Activated T-helper 2 cell treated with anti-CD3 and anti-CD28 coated beads, Interferon-gamma antibody, Interleukin-2, Interleukin-4, amounts not matched to agents 10 μg/mL and 5 μg/mL and 100 μg/mL, durations not matched to agents 14 hours and 24 hours and 36 hours (primary cell): ENCODE measurements at regions not wholly inside any gene's neighbourhood (a gene's known extent, or its start where the extent isn't known, plus 50 kb on each side); places are given as distances from the start of the nearest gene placed in this dataset.

Experiments used
- DNase-seq: peaks from one replicate; pipeline ENCODE4 v3.0.0; 2021; ENCODE audit warnings: low spot score
- H3K27ac Mint-ChIP-seq: one replicate; pipeline ENCODE4 v1.8.0; 2021; ENCODE audit warnings: mixed read lengths
- H3K27me3 Mint-ChIP-seq: one replicate; pipeline ENCODE4 v1.8.0; 2021; ENCODE audit warnings: low read depth, mixed read lengths
- H3K36me3 Mint-ChIP-seq: one replicate; pipeline ENCODE4 v1.8.0; 2021; ENCODE audit warnings: low read depth, mixed read lengths
- H3K4me1 Mint-ChIP-seq: one replicate; pipeline ENCODE4 v1.8.0; 2021; ENCODE audit warnings: low read depth, mixed read lengths
- H3K4me3 Mint-ChIP-seq: one replicate; pipeline ENCODE4 v1.8.0; 2021; ENCODE audit warnings: low read depth, mild to moderate bottlenecking, moderate library complexity, mixed read lengths
- H3K9me3 Mint-ChIP-seq: one replicate; pipeline ENCODE4 v1.8.0; 2021; ENCODE audit warnings: mixed read lengths
- intact Hi-C: fragments of 100-400 bp; cut with micrococcal nuclease; formaldehyde crosslinking; loops from one replicate; pipeline ENCODE4 v1.15.1; 2023

GRCh38 chr2:67528320-67528719 lies 131.2 kb downstream of the ETAA1 start:
- Mint-ChIP-seq H3K4me3 (no peak overlapping the region), H3K4me1 (no peaks in the 10 kb centered on the region), H3K36me3 (no peaks in the 10 kb centered on the region), H3K27me3 (no peaks in the 10 kb centered on the region), H3K27ac (no peak overlapping the region), H3K9me3 (no peaks in the 10 kb centered on the region)
- intact Hi-C loops = no loop called here
- DNase-seq = no peak

GRCh38 chr2:67532387-67532786 lies 135.3 kb downstream of the ETAA1 start:
- DNase-seq = no peak
- H3K4me3 Mint-ChIP-seq = no peak overlapping the region
- no peaks in the 10 kb centered on the region for H3K9me3 Mint-ChIP-seq
- no peak overlapping the region for H3K27ac Mint-ChIP-seq
- no peaks in the 10 kb centered on the region for H3K27me3 Mint-ChIP-seq
- intact Hi-C loops = no loop called here
- H3K4me1 Mint-ChIP-seq = no peaks in the 10 kb centered on the region
- no peaks in the 10 kb centered on the region for H3K36me3 Mint-ChIP-seq

GRCh38 chr2:67534745-67535144 lies 137.6 kb downstream of the ETAA1 start:
- Mint-ChIP-seq H3K4me1 (no peaks in the 10 kb centered on the region), H3K27me3 (no peaks in the 10 kb centered on the region), H3K36me3 (no peaks in the 10 kb centered on the region), H3K27ac (no peak overlapping the region), H3K9me3 (peaks cover 15% of the 10 kb centered on the region), H3K4me3 (no peak overlapping the region)
- intact Hi-C loops = no loop called here
- DNase-seq = no peak

GRCh38 chr2:67540962-67541361 lies 143.8 kb downstream of the ETAA1 start:
- no peak overlapping the region for H3K4me3 Mint-ChIP-seq
- peaks cover 30% of the 10 kb centered on the region for H3K9me3 Mint-ChIP-seq
- intact Hi-C loops = no loop called here
- no peak overlapping the region for H3K27ac Mint-ChIP-seq
- no peak for DNase-seq
- no peaks in the 10 kb centered on the region for H3K4me1 Mint-ChIP-seq
- H3K36me3 Mint-ChIP-seq = no peaks in the 10 kb centered on the region
- no peaks in the 10 kb centered on the region for H3K27me3 Mint-ChIP-seq

GRCh38 chr2:67544286-67544685 lies 147.2 kb downstream of the ETAA1 start:
- DNase-seq = no peak
- Mint-ChIP-seq H3K36me3 (no peaks in the 10 kb centered on the region), H3K27ac (no peak overlapping the region), H3K4me1 (no peaks in the 10 kb centered on the region), H3K4me3 (no peak overlapping the region), H3K9me3 (peaks cover 25% of the 10 kb centered on the region), H3K27me3 (no peaks in the 10 kb centered on the region)
- intact Hi-C loops = no loop called here

GRCh38 chr2:67548317-67549201 lies 151.4 kb downstream of the ETAA1 start:
- intact Hi-C loops = no loop called here
- H3K27me3 Mint-ChIP-seq = no peaks in the 10 kb centered on the region

GRCh38 chr2:67559156-67559555 lies 162.0 kb downstream of the ETAA1 start:
- DNase-seq = no peak
- Mint-ChIP-seq H3K9me3 (no peaks in the 10 kb centered on the region), H3K4me1 (no peaks in the 10 kb centered on the region), H3K36me3 (no peaks in the 10 kb centered on the region), H3K27me3 (no peaks in the 10 kb centered on the region), H3K27ac (no peak overlapping the region), H3K4me3 (no peak overlapping the region)
- intact Hi-C loops = no loop called here

More at GRCh38 chr2:67548317-67549201, 151.4 kb downstream of the ETAA1 start:
- H3K9me3 Mint-ChIP-seq = peaks cover 14% of the 10 kb centered on the region
- H3K4me3 Mint-ChIP-seq = no peak overlapping the region
- DNase-seq = no peak
- no peak overlapping the region for H3K27ac Mint-ChIP-seq
- no peaks in the 10 kb centered on the region for H3K4me1 Mint-ChIP-seq
- no peaks in the 10 kb centered on the region for H3K36me3 Mint-ChIP-seq

- no peak for DNase-seq
- intact Hi-C loops = no loop called here
- no peaks in the 10 kb centered on the region for H3K4me1 Mint-ChIP-seq
- H3K9me3 Mint-ChIP-seq = no peaks in the 10 kb centered on the region
- no peak overlapping the region for H3K4me3 Mint-ChIP-seq
- H3K36me3 Mint-ChIP-seq = no peaks in the 10 kb centered on the region
- no peak overlapping the region for H3K27ac Mint-ChIP-seq
- H3K27me3 Mint-ChIP-seq = no peaks in the 10 kb centered on the region
These were observed 163.8 kb downstream of the ETAA1 start for GRCh38 chr2:67560771-67561456.

GRCh38 chr2:67561457-67561965 lies 164.4 kb downstream of the ETAA1 start:
- Mint-ChIP-seq H3K27me3 (no peaks in the 10 kb centered on the region), H3K36me3 (no peaks in the 10 kb centered on the region), H3K27ac (no peak overlapping the region), H3K4me1 (no peaks in the 10 kb centered on the region), H3K9me3 (no peaks in the 10 kb centered on the region), H3K4me3 (no peak overlapping the region)
- intact Hi-C loops = no loop called here
- no peak for DNase-seq

- no peaks in the 10 kb centered on the region for H3K9me3 Mint-ChIP-seq
- no peaks in the 10 kb centered on the region for H3K27me3 Mint-ChIP-seq
- H3K4me3 Mint-ChIP-seq = no peak overlapping the region
- no peak for DNase-seq
- intact Hi-C loops = no loop called here
- no peaks in the 10 kb centered on the region for H3K36me3 Mint-ChIP-seq
- no peak overlapping the region for H3K27ac Mint-ChIP-seq
- H3K4me1 Mint-ChIP-seq = no peaks in the 10 kb centered on the region
These were observed 166.9 kb downstream of the ETAA1 start for GRCh38 chr2:67564076-67564475.

- H3K4me1 Mint-ChIP-seq = no peaks in the 10 kb centered on the region
These were observed 167.5 kb downstream of the ETAA1 start for GRCh38 chr2:67564626-67565025.

GRCh38 chr2:67565262-67565661 lies 168.1 kb downstream of the ETAA1 start:
- no peak overlapping the region for H3K27ac Mint-ChIP-seq
- intact Hi-C loops = no loop called here
- H3K4me1 Mint-ChIP-seq = no peaks in the 10 kb centered on the region
- DNase-seq = no peak
- no peak overlapping the region for H3K4me3 Mint-ChIP-seq
- no peaks in the 10 kb centered on the region for H3K36me3 Mint-ChIP-seq
- no peaks in the 10 kb centered on the region for H3K9me3 Mint-ChIP-seq
- no peaks in the 10 kb centered on the region for H3K27me3 Mint-ChIP-seq

More at GRCh38 chr2:67564626-67565025, 167.5 kb downstream of the ETAA1 start:
- Mint-ChIP-seq H3K4me3 (no peak overlapping the region), H3K9me3 (no peaks in the 10 kb centered on the region), H3K27me3 (no peaks in the 10 kb centered on the region), H3K36me3 (no peaks in the 10 kb centered on the region), H3K27ac (no peak overlapping the region)
- DNase-seq = no peak
- intact Hi-C loops = no loop called here

GRCh38 chr2:67565761-67566160 lies 168.6 kb downstream of the ETAA1 start:
- Mint-ChIP-seq H3K4me3 (no peak overlapping the region), H3K27ac (no peak overlapping the region), H3K4me1 (no peaks in the 10 kb centered on the region), H3K9me3 (no peaks in the 10 kb centered on the region), H3K27me3 (no peaks in the 10 kb centered on the region), H3K36me3 (no peaks in the 10 kb centered on the region)
- intact Hi-C loops = no loop called here
- DNase-seq = no peak
